GM12878 (cell line): ENCODE measurements at regions not wholly inside any gene's neighbourhood (a gene's known extent, or its start where the extent isn't known, plus 50 kb on each side); places are given as distances from the start of the nearest gene placed in this dataset.
A peak's percentile ranks its signal among the peaks of the same experiment; 100 is the strongest.

Experiments
- ATF2 ChIP-seq: IDR thresholded peaks from 2 replicates; pipeline ENCODE4 v1.6.1; 2012; ENCODE audit warnings: low read length, inconsistent platforms
- BCL11A ChIP-seq: IDR thresholded peaks from 2 replicates; pipeline ENCODE4 v1.6.1; 2011; ENCODE audit warnings: low read depth, low read length
- CBX5 ChIP-seq: sonication (generic); IDR thresholded peaks from 2 replicates; pipeline ENCODE4 v1.6.1; 2016; ENCODE audit warnings: low read depth, moderate library complexity, mild to moderate bottlenecking, inconsistent platforms
- CTCF ChIP-seq, 3 experiments: IDR thresholded peaks in 2 of 3; conservative IDR thresholded peaks in 1 of 3; 2 replicates each; pipeline ENCODE4 v1.5.1; 2011; ENCODE audit warnings: low read depth in 3 of 3, low read length in 3 of 3, mild to moderate bottlenecking in 3 of 3, control low read depth in 2 of 3, moderate library complexity in 2 of 3, inconsistent platforms in 1 of 3, mixed read lengths in 1 of 3; ENCODE audit not compliant: control insufficient read depth in 2 of 3, insufficient read depth in 1 of 3; ENCODE audit errors: extremely low read depth in 1 of 3
- EED ChIP-seq: sonication (generic); IDR thresholded peaks from 2 replicates; pipeline ENCODE4 v1.6.1; 2016; ENCODE audit warnings: antibody characterized with exemption, low read depth
- ETV6 ChIP-seq, 2 experiments: fragments of 450-650 bp in 1 of 2; IDR thresholded peaks in 1 of 2; conservative IDR thresholded peaks in 1 of 2; 2 replicates each; pipeline ENCODE4 v1.6.1; 2014; ENCODE audit warnings: antibody characterized with exemption in 1 of 2, borderline replicate concordance in 1 of 2, low read depth in 1 of 2, mild to moderate bottlenecking in 1 of 2, moderate library complexity in 1 of 2
- IRF5 ChIP-seq: fragments of 450-650 bp; IDR thresholded peaks from 2 replicates; pipeline ENCODE4 v1.6.1; 2017; ENCODE audit warnings: borderline replicate concordance
- KDM1A ChIP-seq: fragments of 200-600 bp; sonication (generic); IDR thresholded peaks from 2 replicates; pipeline ENCODE4 v1.6.1; 2016; ENCODE audit warnings: borderline replicate concordance
- MTA2 ChIP-seq: fragments of 450-650 bp; IDR thresholded peaks from 2 replicates; pipeline ENCODE4 v1.6.1; 2016; ENCODE audit warnings: low read depth, mild to moderate bottlenecking, moderate library complexity
- PAX8 ChIP-seq: fragments of 450-650 bp; IDR thresholded peaks from 2 replicates; pipeline ENCODE4 v1.6.1; 2017; ENCODE audit warnings: mild to moderate bottlenecking, moderate library complexity
- PKNOX1 ChIP-seq: fragments of 450-650 bp; IDR thresholded peaks from 2 replicates; pipeline ENCODE4 v1.6.1; 2016; ENCODE audit warnings: mild to moderate bottlenecking
- RAD51 ChIP-seq: fragments of 450-650 bp; IDR thresholded peaks from 2 replicates; pipeline ENCODE4 v1.6.1; 2016; ENCODE audit warnings: moderate library complexity, mild to moderate bottlenecking, inconsistent platforms
- SMAD1 ChIP-seq: fragments of 450-650 bp; IDR thresholded peaks from 2 replicates; pipeline ENCODE4 v1.6.1; 2018; ENCODE audit warnings: mild to moderate bottlenecking, low read depth; ENCODE audit not compliant: partially characterized antibody
- SPI1 ChIP-seq: IDR thresholded peaks from 2 replicates; pipeline ENCODE4 v1.6.1; 2011; ENCODE audit warnings: low read depth, mild to moderate bottlenecking, low read length, moderate library complexity, borderline replicate concordance; ENCODE audit not compliant: insufficient read depth
- STAT3 ChIP-seq: IDR thresholded peaks from 2 replicates; pipeline ENCODE4 v1.6.1; 2011; ENCODE audit warnings: low read depth, low read length, improper control_type of control experiment
- TAF1 ChIP-seq: IDR thresholded peaks from 2 replicates; pipeline ENCODE4 v1.6.1; 2011; ENCODE audit warnings: mild to moderate bottlenecking, low read depth, low read length, borderline replicate concordance
- TARDBP ChIP-seq: IDR thresholded peaks from 2 replicates; pipeline ENCODE4 v1.6.1; 2016; ENCODE audit warnings: borderline replicate concordance
- TBL1XR1 ChIP-seq: IDR thresholded peaks from 2 replicates; pipeline ENCODE4 v1.6.1; 2012; ENCODE audit warnings: low read depth, low read length, improper control_type of control experiment
- ZBED1 ChIP-seq: IDR thresholded peaks from 2 replicates; pipeline ENCODE4 v1.6.1; 2016; ENCODE audit warnings: borderline replicate concordance
- ZBTB4 ChIP-seq: fragments of 450-650 bp; formaldehyde crosslinking; IDR thresholded peaks from 2 replicates; pipeline ENCODE4 v1.4.0; 2022; ENCODE audit warnings: mild to moderate bottlenecking, moderate library complexity
- ZZZ3 ChIP-seq: IDR thresholded peaks from 2 replicates; pipeline ENCODE4 v1.6.1; 2011; ENCODE audit warnings: low read depth; ENCODE audit not compliant: control insufficient read depth, insufficient read length

GRCh38 chr5:5063533-5063953, 76.6 kb upstream of the ADAMTS16 start (continued):
- TF ChIP-seq IRF5 (no peak), MTA2 (no peak), SMAD1 (no peak), ZBED1 (no peak), KDM1A (no peak), TAF1 (no peak), CBX5 (no peak; the same call in 1 of the 2 replicates), EED (peak; percentile 36), STAT3 (no peak), SPI1 (no peak), CTCF (IDR thresholded peaks at IDR 0.05 in 2 of 3, conservative IDR thresholded peaks at IDR 0.05 in 1 of 3; ENCODE audit: control insufficient read depth in 2 of 3, extremely low read depth in 1 of 3, insufficient read depth in 1 of 3, low read depth in 3 of 3, low read length in 3 of 3) (peak in 2 of 3 experiments; percentile 21 to 34; a peak in 3 of 6 replicates), PAX8 (no peak), PKNOX1 (no peak), TBL1XR1 (no peak), TARDBP (0 out of 2 replicates have a peak, but pooled peaks have one; percentile 34), ETV6 (conservative IDR thresholded peaks at IDR 0.05 in 1 of 2, IDR thresholded peaks at IDR 0.05 in 1 of 2; ENCODE audit: borderline replicate concordance in 1 of 2, low read depth in 1 of 2) (no peak), RAD51 (no peak), BCL11A (no peak), ZBTB4 (CRISPR knock-in tag) (no peak), ZZZ3 (no peak), ATF2 (peak; percentile 28; the same call in 1 of the 2 replicates)
